ENCODE measurements at regions not wholly inside any gene's neighbourhood (a gene's known extent, or its start where the extent isn't known, plus 50 kb on each side); places are given as distances from the start of the nearest gene placed in this dataset.

GRCh38 chrX:39577206-39577984 is 520.4 kb downstream of the BCOR start:
- TF ChIP-seq EZH2 (IDR thresholded peaks at IDR 0.05; ENCODE audit: insufficient read depth, poor library complexity, severe bottlenecking) (no peak), EZH2phosphoT487 (IDR thresholded peaks at IDR 0.05; ENCODE audit: insufficient read depth, low read depth) (no peak)
